Right lobe of liver (tissue), 4 donors: ENCODE measurements at regions not wholly inside any gene's neighbourhood (a gene's known extent, or its start where the extent isn't known, plus 50 kb on each side); places are given as distances from the start of the nearest gene placed in this dataset.

ENCODE experiments used
- CTCF ChIP-seq, 4 donors: fragments of 200-600 bp in 3 of 4; fragments of 450-650 bp in 1 of 4; IDR thresholded peaks; one replicate each; pipeline versions ENCODE4 v1.5.1 to v1.8.0; 2016 to 2022; ENCODE audit warnings: antibody characterized with exemption in 4 of 4, mild to moderate bottlenecking in 2 of 4
- POLR2A ChIP-seq: fragments of 450-650 bp; IDR thresholded peaks from one replicate; pipeline ENCODE4 v1.6.1; 2017; ENCODE audit warnings: antibody characterized with exemption, mild to moderate bottlenecking
- donor health status: DM: no; HTN: no; CAD: no.
- donor health status: DM: no; HTN: no; CAD: no.
- donor health status: DM: no; HTN: yes; CAD: no.

DNA sequence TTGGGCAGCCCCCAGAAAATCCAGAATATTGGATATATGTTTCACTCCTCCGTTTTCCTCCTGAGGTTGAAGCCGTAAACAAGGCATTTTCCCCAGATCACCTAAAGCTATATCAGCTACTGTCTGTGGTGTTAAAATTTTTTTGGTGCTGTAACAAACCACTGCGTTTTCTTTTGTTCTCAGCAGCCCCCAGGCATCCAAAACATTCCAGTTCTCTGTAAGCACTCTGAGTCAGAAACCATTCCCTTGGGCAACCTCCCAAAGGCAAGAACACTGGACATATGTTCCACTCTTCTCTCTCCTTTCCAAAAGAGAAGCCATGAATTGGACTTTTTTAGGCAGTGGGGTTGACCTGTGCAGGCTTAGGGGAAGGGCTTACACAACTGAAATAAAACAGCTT lies 310.9 kb downstream of the MID1IP1 start:
- TF ChIP-seq CTCF (IDR thresholded peaks at IDR 0.05) (no peak), POLR2A (no peak)
